M059J (cell line): ENCODE measurements at regions not wholly inside any gene's neighbourhood (a gene's known extent, or its start where the extent isn't known, plus 50 kb on each side); places are given as distances from the start of the nearest gene placed in this dataset.
"Not testable (repeated sequence)": the region's sequence is repeated elsewhere in the genome, so short reads cannot be mapped to it uniquely, and the experiment has no call there.

Source experiments
- DNase-seq: peaks from one replicate; pipeline ENCODE4 v3.0.0-alpha.2; 2012; ENCODE audit warnings: low read depth

DNA sequence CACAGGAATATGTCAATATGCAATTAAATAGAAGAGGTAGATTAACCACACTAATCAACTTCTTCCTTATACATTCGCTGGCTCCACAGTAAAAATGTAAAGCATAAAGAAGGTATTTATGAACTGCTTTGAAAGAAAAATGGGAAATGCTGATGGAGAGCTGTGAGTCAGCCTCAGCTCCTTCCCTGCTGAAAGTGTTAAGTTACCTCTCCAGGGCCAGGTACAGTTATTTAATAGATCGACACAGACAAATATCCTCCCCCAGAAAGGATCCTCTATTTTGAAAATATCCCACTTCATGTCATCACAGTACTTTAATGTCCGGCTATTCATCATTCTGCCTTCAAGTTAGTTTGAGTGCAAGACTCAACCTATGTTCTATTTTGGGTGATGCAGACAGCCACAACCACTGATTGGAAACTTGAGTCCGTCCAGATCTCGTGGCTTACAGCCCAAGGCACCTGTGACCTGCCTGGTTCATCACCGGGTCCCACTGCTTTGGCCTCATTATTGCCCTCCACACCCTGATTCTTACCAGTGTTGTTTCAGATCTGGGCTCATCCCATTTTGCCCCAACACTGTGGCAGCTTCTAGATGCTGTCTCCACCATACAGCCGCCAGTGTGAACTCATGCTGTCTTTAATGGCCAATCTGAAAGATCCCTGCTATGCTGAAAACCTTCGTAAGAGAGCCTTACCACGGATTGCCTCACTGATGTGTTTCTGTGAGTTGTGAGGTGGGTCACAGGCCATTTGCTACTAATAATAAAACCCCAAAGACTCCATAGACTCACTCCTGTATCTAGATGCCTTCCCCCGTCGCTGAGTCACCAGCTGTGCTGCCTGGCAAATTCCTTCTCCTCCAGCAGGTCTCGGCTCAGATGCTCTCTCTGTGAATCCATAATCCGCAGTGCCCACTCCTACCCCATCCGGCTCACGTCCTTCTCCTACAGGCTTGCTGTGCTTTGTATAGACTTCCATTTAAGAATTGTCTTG, 56.2 kb upstream of the DDAH1 start:
- peak; percentile 90 for DNase-seq

DNA sequence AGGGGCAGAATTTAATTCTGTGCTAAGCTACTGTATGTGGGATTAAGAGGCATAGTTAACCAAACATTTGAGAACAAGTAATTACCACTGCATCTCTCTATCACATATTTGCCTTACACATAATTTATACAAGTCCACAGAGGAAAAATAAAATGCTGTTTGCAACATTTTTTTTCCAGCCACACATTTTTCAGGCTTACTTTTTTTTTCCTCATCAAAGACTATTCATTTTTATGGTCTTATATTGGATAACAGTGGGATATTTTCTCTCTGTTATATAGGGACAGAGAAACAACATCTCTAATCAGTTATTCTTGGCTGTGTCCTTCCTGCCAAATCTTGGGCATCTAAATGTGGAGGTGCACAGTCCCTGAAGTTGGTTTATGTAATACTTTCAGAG, 57.5 kb upstream of the DDAH1 start:
- DNase-seq, result not testable (repeated sequence)

DNA sequence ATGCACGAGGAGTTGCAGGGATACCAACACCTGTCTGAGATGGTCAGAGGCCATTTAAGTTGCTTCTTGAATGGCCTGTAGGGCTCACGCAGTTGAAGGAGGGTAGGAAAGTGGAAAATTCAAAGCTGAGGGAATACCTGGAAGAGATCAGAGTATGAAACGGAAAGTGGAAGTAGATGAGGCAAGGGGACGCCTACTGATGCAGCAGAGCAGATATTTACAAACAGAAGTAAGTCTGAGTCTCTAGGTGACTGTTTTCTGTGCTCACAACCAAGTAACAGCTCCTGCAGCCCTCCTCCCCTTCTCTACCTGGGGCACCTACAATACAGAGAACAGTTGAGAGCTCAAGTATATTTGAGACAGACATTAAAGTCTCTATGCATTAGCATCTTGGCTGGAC, 57.5 kb upstream of the CCN1 start:
- DNase-seq, result peak; percentile 46

DNA sequence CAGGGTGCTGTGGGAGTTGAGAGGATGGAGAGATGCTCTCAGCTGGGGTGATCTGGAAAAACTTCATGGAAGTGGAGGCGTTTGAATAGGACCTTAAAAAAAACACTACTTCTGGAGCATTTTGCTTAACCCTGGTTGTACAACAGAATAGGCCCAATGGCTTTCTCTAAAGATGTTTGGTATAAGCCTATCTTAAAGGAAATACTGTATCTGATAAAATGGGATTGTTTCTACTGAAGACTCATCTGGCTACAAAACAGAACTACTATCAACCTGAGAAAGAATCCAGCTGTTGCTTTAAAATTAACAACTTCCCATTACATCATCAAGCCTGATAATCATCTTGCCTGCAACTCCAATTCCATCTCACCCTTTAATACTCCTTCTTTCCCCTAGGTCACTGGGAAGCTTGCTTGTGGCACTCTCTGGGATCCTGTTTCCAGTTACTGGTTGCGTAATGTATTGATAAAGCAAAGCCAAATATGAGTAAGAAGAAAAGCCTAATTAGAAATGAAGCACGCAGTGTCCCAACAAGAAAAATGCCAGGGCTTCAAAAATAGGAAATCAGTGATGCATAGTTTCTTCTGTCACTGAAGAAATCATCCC, 56.2 kb upstream of the CCN1 start:
- DNase-seq, result peak; percentile 56

DNA sequence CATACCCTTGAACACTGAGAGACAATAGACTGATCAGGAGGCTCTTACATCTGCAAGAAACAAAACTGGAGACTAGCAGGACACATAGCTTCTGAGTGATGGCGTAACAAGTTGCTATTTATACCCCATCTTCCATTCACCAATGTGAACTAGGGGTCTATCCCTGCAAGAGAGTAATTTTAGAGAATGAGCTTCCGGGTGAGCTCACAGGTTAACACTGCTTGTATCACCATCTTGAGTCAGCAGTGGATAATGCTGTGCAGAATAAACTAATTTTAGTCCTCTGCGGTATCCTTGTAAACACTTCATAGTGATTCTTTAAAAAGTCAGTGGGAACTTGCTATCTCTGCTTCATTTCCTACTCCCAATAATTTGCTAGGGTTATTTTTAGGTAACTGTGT, 55.0 kb upstream of the CCN1 start:
- peak; percentile 70 for DNase-seq

DNA sequence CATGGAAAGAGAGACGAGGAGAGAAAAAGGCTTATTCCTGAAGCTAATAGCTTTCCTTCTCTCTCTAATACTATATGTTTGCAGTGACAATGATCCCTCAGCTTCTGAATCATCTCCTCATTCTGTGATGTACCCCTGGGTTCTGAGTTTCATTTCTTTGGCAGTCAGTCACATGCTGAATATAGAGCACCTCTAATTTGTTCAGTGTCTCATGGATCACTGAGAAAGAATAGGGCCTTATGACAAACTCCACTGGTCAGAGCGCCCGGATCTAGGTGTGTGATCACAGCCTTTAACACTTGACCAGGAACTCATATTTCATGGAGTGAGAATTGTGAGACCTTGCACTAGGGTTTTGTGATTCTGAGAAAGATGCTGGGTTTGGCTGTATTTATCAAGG, 54.3 kb upstream of the CCN1 start:
- DNase-seq, result peak; percentile 53

DNA sequence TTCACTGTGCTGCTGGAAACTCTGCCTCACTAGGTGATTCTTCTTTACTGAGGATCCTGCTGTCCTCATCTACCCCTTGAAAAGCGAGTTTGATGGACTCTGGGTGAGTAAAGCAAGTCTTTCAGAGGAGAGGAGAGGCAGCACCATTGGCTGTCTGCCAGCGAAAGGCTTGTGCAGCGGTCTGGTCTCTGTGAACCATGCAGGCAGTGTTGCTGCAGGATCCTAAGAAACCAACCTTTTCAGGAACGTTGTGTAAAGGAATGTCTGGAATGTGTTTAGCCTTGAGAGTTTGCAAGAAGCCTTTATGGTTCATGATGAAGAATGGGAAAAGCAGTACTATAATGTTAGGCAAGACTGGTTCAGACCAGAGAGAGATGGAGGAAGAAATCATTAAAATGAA, 53.4 kb upstream of the CCN1 start:
- DNase-seq, result peak; percentile 97
